Breast epithelium (tissue), 4 donors: ENCODE measurements at regions not wholly inside any gene's neighbourhood (a gene's known extent, or its start where the extent isn't known, plus 50 kb on each side); places are given as distances from the start of the nearest gene placed in this dataset.

Source experiments
- DNase-seq, 2 donors: peaks; one replicate each; pipeline ENCODE4 v3.0.0-alpha.2; 2019; ENCODE audit warnings: low spot score in 2 of 2
- H3K27ac ChIP-seq, 2 donors: fragments of 200-600 bp; sonication (generic) in 1 of 2; one replicate each; pipeline ENCODE4 v1.5.1; 2016 to 2019; ENCODE audit warnings: mild to moderate bottlenecking in 1 of 2
- H3K27me3 ChIP-seq, 2 donors: fragments of 200-600 bp; sonication (generic) in 1 of 2; one replicate each; pipeline versions ENCODE4 v1.5.1 to v1.6.0; 2017 to 2019; ENCODE audit warnings: control low read depth in 1 of 2, mild to moderate bottlenecking in 1 of 2
- H3K36me3 ChIP-seq: fragments of 200-600 bp; one replicate; pipeline ENCODE4 v1.5.1; 2019
- H3K4me1 ChIP-seq, 2 donors: fragments of 200-600 bp; sonication (generic); one replicate each; pipeline ENCODE4 v1.5.1; 2016 to 2019; ENCODE audit warnings: control low read depth in 1 of 2
- H3K4me3 ChIP-seq, 3 donors: fragments of 200-600 bp; sonication (generic); 1 replicate in 2 of 3; 2 replicates in 1 of 3; pipeline ENCODE4 v1.5.1; 2016 to 2019; ENCODE audit warnings: mild to moderate bottlenecking in 3 of 3, moderate library complexity in 2 of 3
- H3K9me3 ChIP-seq, 2 donors: fragments of 200-600 bp; sonication (generic) in 1 of 2; one replicate each; pipeline ENCODE4 v1.5.1; 2016 to 2019; ENCODE audit warnings: control low read depth in 1 of 2
- CTCF ChIP-seq, 3 donors: fragments of 450-650 bp; IDR thresholded peaks; one replicate each; pipeline ENCODE4 v1.5.1; 2016 to 2017; ENCODE audit warnings: antibody characterized with exemption in 3 of 3, mild to moderate bottlenecking in 3 of 3, moderate library complexity in 3 of 3
- POLR2A ChIP-seq: fragments of 450-650 bp; IDR thresholded peaks from one replicate; pipeline ENCODE4 v1.6.1; 2016; ENCODE audit warnings: antibody characterized with exemption, mild to moderate bottlenecking, moderate library complexity
- POLR2AphosphoS5 ChIP-seq, 3 donors: sonication (generic); formaldehyde crosslinking; IDR thresholded peaks; one replicate each; pipeline ENCODE4 v1.6.1; 2017; ENCODE audit warnings: antibody characterized with exemption in 3 of 3
- intact Hi-C: fragments of 100-400 bp; cut with DNase I; formaldehyde crosslinking; loops from one replicate; pipeline ENCODE4 v1.15.1; 2023; ENCODE audit warnings: low total_unique reads

- no peak for DNase-seq
- intact Hi-C loops, result no loop called here
Observed at GRCh38 chr7:46146454-46147255, 225.6 kb upstream of the IGFBP3 start.

GRCh38 chr7:46145412-46145811 is 224.3 kb upstream of the IGFBP3 start:
- Histone ChIP-seq H3K27ac (no peak overlapping the region), H3K4me1 (no peaks in the 10 kb centered on the region), H3K27me3 (no peaks in the 10 kb centered on the region), H3K36me3 (no peaks in the 10 kb centered on the region), H3K4me3 (no peak overlapping the region), H3K9me3 (no peaks in the 10 kb centered on the region)
- TF ChIP-seq CTCF (IDR thresholded peaks at IDR 0.05) (no peak), POLR2AphosphoS5 (IDR thresholded peaks at IDR 0.05) (no peak), POLR2A (no peak)
- intact Hi-C loops, result no loop called here
- DNase-seq, result peak in 1 of 2 donors; percentile 44

More at GRCh38 chr7:46146454-46147255, 225.6 kb upstream of the IGFBP3 start:
- Histone ChIP-seq H3K4me3 (no peak overlapping the region), H3K36me3 (no peaks in the 10 kb centered on the region), H3K4me1 (no peaks in the 10 kb centered on the region), H3K27me3 (no peaks in the 10 kb centered on the region), H3K27ac (no peak overlapping the region), H3K9me3 (no peaks in the 10 kb centered on the region)
- TF ChIP-seq POLR2A (no peak), CTCF (IDR thresholded peaks at IDR 0.05) (no peak), POLR2AphosphoS5 (IDR thresholded peaks at IDR 0.05) (no peak)

- intact Hi-C loops, result loop anchor here (2.0 kb wide), 1 partner anchor 29 kb away; no protein-coding TSS in a partner anchor
- Histone ChIP-seq H3K36me3 (no peaks in the 10 kb centered on the region), H3K4me3 (no peak overlapping the region), H3K9me3 (no peaks in the 10 kb centered on the region), H3K27me3 (no peaks in the 10 kb centered on the region), H3K4me1 (no peaks in the 10 kb centered on the region), H3K27ac (no peak overlapping the region)
- no peak for DNase-seq
- TF ChIP-seq POLR2A (no peak), POLR2AphosphoS5 (IDR thresholded peaks at IDR 0.05) (no peak), CTCF (IDR thresholded peaks at IDR 0.05) (no peak)
Observed at GRCh38 chr7:46143949-46144917, 223.2 kb upstream of the IGFBP3 start.

GRCh38 chr7:46143421-46143820 is 222.3 kb upstream of the IGFBP3 start:
- H3K4me3 ChIP-seq, result no peak overlapping the region
- DNase-seq, result no peak
- H3K27me3 ChIP-seq, result no peaks in the 10 kb centered on the region
- H3K4me1 ChIP-seq, result no peaks in the 10 kb centered on the region
- no peak overlapping the region for H3K27ac ChIP-seq
- no peaks in the 10 kb centered on the region for H3K36me3 ChIP-seq
- no peak for TF ChIP-seq POLR2A
- no peak for TF ChIP-seq CTCF (IDR thresholded peaks at IDR 0.05)
- TF ChIP-seq POLR2AphosphoS5 (IDR thresholded peaks at IDR 0.05), result no peak
- no peaks in the 10 kb centered on the region for H3K9me3 ChIP-seq
- intact Hi-C loops, result loop anchor here (2.0 kb wide), 1 partner anchor 29 kb away; no protein-coding TSS in a partner anchor
